GM19452 (cell line): ENCODE measurements at regions not wholly inside any gene's neighbourhood (a gene's known extent, or its start where the extent isn't known, plus 50 kb on each side); places are given as distances from the start of the nearest gene placed in this dataset.

Experiments used
- ATAC-seq: cut with Tn5 transposase; IDR thresholded peaks from one replicate; pipeline ENCODE4 v1.9.1; 2021; ENCODE audit not compliant: unreplicated experiment

GRCh38 chr2:71895320-71896161 lies 252.1 kb downstream of the CYP26B1 start:
- ATAC-seq, result no peak

GRCh38 chr2:71894261-71894660 lies 253.4 kb downstream of the CYP26B1 start:
- ATAC-seq, result no peak

- ATAC-seq, result no peak
Measured at GRCh38 chr2:71893646-71894045, 254.0 kb downstream of the CYP26B1 start.

GRCh38 chr2:71892896-71893295 lies 254.8 kb downstream of the CYP26B1 start:
- ATAC-seq, result no peak

- no peak for ATAC-seq
Measured at GRCh38 chr2:71892423-71892730, 255.3 kb downstream of the CYP26B1 start.

GRCh38 chr2:71891719-71892422 lies 255.8 kb downstream of the CYP26B1 start:
- no peak for ATAC-seq

- no peak for ATAC-seq
Measured at GRCh38 chr2:71891155-71891554, 256.5 kb downstream of the CYP26B1 start.

- ATAC-seq, result no peak
Measured at GRCh38 chr2:71889759-71890684, 257.6 kb downstream of the CYP26B1 start.

- ATAC-seq, result no peak
Measured at GRCh38 chr2:71888751-71889445, 258.8 kb downstream of the CYP26B1 start.

GRCh38 chr2:71887196-71887595 lies 260.5 kb downstream of the CYP26B1 start:
- ATAC-seq, result no peak

- no peak for ATAC-seq
Measured at GRCh38 chr2:71886241-71886640, 261.4 kb downstream of the CYP26B1 start.

- ATAC-seq, result no peak
Measured at GRCh38 chr2:71884303-71885042, 263.2 kb downstream of the CYP26B1 start.

GRCh38 chr2:71882949-71883472 lies 264.7 kb downstream of the CYP26B1 start:
- no peak for ATAC-seq

GRCh38 chr2:71882236-71882946 lies 265.3 kb downstream of the CYP26B1 start:
- no peak for ATAC-seq

GRCh38 chr2:71880846-71881610 lies 266.6 kb downstream of the CYP26B1 start:
- no peak for ATAC-seq

- ATAC-seq, result no peak
Measured at GRCh38 chr2:71880287-71880686, 267.4 kb downstream of the CYP26B1 start.

- no peak for ATAC-seq
Measured at GRCh38 chr2:71879509-71880184, 268.0 kb downstream of the CYP26B1 start.
